B cell (primary cell): ENCODE measurements at regions not wholly inside any gene's neighbourhood (a gene's known extent, or its start where the extent isn't known, plus 50 kb on each side); places are given as distances from the start of the nearest gene placed in this dataset.

Experiments used
- EZH2 ChIP-seq: IDR thresholded peaks from 2 replicates; pipeline ENCODE4 v1.6.1; 2012; ENCODE audit warnings: borderline replicate concordance, low read depth, mild to moderate bottlenecking, moderate library complexity, low read length; ENCODE audit not compliant: insufficient read depth, poor library complexity, severe bottlenecking
- TF ChIP-seq, protein P1 (sequence below): fragments of 200-600 bp; IDR thresholded peaks from one replicate; pipeline ENCODE4 v1.8.0; 2022; ENCODE audit warnings: antibody characterized with exemption, mild to moderate bottlenecking

GRCh38 chr13:46495066-46495465 lies 57.9 kb upstream of the LRCH1 start:
- TF ChIP-seq, protein P1, sequence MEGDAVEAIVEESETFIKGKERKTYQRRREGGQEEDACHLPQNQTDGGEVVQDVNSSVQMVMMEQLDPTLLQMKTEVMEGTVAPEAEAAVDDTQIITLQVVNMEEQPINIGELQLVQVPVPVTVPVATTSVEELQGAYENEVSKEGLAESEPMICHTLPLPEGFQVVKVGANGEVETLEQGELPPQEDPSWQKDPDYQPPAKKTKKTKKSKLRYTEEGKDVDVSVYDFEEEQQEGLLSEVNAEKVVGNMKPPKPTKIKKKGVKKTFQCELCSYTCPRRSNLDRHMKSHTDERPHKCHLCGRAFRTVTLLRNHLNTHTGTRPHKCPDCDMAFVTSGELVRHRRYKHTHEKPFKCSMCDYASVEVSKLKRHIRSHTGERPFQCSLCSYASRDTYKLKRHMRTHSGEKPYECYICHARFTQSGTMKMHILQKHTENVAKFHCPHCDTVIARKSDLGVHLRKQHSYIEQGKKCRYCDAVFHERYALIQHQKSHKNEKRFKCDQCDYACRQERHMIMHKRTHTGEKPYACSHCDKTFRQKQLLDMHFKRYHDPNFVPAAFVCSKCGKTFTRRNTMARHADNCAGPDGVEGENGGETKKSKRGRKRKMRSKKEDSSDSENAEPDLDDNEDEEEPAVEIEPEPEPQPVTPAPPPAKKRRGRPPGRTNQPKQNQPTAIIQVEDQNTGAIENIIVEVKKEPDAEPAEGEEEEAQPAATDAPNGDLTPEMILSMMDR: no peak
- no peak for TF ChIP-seq EZH2
